NB4 (cell line): ENCODE measurements at regions not wholly inside any gene's neighbourhood (a gene's known extent, or its start where the extent isn't known, plus 50 kb on each side); places are given as distances from the start of the nearest gene placed in this dataset.

Experiments used
- CTCF ChIP-seq: IDR thresholded peaks from one replicate; pipeline ENCODE4 v1.5.1; 2012; ENCODE audit warnings: low read depth, low read length
- MYC ChIP-seq: IDR thresholded peaks from 2 replicates; pipeline ENCODE4 v1.6.1; 2011; ENCODE audit warnings: low read depth, low read length
- POLR2A ChIP-seq: IDR thresholded peaks from 2 replicates; pipeline ENCODE4 v1.6.1; 2011; ENCODE audit warnings: mild to moderate bottlenecking; ENCODE audit not compliant: insufficient read length; ENCODE audit errors: extremely low read depth
- TF ChIP-seq, protein P1 (sequence below): IDR thresholded peaks from 2 replicates; pipeline ENCODE4 v1.6.1; 2011; ENCODE audit warnings: low read depth, low read length

DNA sequence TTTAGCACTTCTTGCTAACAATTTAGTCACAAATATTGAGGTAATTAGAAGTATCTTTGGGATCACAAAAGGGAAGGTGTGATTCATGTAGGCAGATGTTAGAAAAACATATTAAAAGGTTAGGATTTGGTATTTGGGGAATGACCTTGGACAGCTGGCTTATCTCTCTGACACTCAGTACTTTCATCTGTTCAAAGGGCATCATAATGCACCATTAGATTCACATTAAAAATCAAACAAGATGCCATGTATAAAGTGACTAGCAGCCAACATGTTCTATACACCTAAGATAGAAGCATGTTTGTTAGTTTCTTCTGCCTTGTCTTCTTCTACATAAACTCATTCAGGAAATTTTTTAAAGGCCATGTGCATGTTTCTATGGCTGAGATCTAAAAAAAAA lies 56.5 kb upstream of the ESRRG start:
- TF ChIP-seq CTCF = no peak
- no peak for TF ChIP-seq POLR2A
- TF ChIP-seq, protein P1, sequence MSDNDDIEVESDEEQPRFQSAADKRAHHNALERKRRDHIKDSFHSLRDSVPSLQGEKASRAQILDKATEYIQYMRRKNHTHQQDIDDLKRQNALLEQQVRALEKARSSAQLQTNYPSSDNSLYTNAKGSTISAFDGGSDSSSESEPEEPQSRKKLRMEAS = no peak
- no peak for TF ChIP-seq MYC
